ENCODE measurements at regions not wholly inside any gene's neighbourhood (a gene's known extent, or its start where the extent isn't known, plus 50 kb on each side); places are given as distances from the start of the nearest gene placed in this dataset.

- no peak for DNase-seq (ENCODE audit: low read depth)
These were observed 63.5 kb upstream of the KLF13 start for GRCh38 chr15:31262901-31263671.

- peak; percentile 58 for DNase-seq (ENCODE audit: low read depth)
These were observed 62.7 kb upstream of the KLF13 start for GRCh38 chr15:31263751-31264558.

GRCh38 chr15:31264559-31265089 lies 62.0 kb upstream of the KLF13 start:
- no peak for DNase-seq (ENCODE audit: low read depth)

DNA sequence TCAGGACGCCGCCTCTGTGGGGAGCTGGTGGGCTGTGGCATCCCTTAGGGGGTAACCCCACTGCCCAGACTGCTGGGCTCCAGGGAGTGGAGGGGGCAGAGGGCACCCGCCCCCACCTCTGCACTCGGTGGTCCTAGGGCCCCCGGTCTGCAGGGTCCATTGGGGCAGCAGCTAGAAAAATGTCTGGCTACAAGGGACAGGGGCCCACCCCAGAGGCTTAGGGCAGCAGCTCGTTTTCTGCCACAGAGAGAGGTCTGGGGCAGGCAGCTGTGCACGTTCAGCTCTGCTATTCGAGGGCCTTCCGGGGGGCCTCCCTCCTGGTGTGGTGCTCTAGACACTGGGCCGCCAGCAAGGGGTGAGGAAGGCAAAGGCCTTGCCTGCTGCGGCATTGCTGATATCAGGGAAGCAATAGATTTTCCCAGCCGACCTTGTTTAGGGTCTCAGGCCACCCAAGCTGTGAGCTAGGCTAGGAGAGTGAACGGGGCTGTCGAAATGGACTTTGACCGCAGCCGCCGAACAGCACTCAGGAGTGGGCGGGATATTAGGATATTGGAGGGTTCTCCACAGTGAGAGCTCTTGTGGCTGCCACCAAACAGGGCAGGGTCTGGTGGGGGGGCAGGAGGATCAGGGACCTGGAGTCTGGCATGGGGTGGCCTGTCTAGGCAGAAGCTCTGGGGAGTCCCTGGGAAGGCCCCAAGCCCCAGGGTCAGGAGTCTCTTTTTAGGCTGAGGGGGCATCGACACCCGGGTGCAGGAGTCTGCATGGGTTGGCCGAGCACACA lies 61.4 kb upstream of the KLF13 start:
- no peak for DNase-seq (ENCODE audit: low read depth)

- DNase-seq (ENCODE audit: low read depth): peak; percentile 61
These were observed 60.5 kb upstream of the KLF13 start for GRCh38 chr15:31265871-31266711.

GRCh38 chr15:31266712-31267111 lies 59.9 kb upstream of the KLF13 start:
- DNase-seq (ENCODE audit: low read depth): no peak

- DNase-seq (ENCODE audit: low read depth): no peak
These were observed 59.2 kb upstream of the KLF13 start for GRCh38 chr15:31267161-31268107.

DNA sequence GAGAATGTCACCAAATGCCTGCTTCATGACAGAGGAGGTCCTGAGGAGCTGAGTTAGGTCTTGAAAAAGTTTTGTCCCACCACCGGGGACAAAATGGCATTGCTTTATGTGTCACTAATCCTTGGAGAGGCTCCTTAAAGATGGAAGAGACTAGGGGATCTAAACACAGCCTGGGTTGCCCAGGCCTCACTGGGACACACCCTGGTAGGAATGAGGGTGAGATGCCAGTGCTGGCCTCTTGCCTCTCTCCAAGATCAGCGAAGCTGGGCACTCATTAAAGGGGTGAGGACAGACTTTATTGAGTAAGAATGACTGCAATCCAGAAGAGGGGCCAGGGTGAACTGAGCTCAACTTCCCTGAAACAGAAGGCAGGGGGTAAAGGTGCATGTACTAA lies 58.5 kb upstream of the KLF13 start:
- no peak for DNase-seq (ENCODE audit: low read depth)

DNA sequence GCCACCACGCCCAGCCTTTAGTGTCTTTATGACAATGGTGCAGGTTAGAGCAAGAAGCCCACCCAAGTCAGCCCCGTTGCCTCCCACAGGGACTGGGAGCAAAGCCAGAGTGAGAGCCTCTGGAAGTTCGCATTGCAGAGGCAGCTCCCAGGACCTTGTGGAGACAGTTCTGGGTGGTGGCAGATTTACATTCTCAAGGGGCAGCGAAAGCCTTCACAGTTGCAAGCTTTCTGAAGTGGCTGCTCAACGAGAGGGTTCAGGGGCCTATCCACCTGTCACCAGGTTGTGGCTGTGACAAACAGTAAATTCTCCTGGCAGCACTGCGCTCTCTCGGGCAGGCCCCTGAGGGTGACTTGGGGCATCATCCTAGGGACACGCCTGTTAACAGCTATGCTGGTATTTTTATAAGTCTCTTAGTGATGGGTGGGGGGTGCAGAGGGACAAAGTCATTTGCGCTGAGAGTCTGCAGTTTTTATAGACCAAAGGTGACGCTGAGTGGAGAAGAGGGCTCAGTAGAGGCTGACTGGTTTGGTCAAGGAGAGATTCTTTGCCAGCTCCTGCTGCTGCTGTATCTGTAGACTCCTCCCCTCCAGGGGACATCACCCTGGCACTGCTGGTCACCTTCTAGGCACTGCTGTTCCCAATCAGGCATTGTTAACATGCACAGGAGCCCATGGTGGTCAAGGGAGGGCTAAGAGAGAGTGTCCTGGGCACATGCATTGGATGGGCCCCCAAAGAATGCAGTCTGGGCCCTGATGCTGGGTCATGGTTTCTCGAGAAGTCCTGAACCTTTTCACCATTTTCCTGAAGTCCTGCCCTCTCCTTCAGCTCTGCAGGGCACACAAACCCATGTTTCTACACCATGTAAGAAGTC lies 57.5 kb upstream of the KLF13 start:
- DNase-seq (ENCODE audit: low read depth): no peak

DNA sequence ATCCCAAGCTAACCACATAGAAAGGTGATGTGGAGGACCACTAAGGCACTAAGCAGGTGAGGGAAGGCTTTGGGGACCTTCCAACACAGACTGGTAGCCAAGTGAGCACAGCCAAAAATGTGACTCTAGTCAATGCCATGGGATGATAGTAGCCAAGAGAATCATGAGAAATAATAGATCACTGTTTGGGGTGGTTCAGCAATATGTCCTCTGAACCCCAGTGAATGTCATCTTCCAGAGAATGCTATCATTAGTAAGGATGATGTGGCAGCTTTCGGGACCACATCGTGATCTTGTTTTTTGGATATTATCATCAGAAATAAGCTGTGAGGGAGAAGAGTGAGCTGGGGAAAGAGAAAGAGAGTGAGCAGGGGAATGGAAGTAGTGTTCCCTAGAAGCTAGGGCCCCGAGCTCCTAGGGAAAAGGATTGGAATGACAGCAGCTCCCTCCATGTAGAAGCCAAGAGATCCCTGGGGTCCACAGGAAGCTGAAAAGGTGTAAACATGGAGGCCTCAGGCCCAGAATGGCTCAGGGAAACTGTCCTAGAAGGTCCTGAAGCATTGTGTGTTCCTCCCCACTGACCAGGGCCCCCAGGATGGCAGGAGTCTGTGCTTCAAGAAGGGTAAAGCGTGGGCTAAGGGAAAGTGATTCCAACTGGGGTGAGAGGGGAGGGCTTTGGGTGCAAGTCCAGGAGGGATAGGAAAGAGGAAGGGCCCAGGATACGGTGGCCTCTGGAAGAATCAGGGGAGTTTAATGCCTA lies 56.6 kb upstream of the KLF13 start:
- no peak for DNase-seq (ENCODE audit: low read depth)

DNA sequence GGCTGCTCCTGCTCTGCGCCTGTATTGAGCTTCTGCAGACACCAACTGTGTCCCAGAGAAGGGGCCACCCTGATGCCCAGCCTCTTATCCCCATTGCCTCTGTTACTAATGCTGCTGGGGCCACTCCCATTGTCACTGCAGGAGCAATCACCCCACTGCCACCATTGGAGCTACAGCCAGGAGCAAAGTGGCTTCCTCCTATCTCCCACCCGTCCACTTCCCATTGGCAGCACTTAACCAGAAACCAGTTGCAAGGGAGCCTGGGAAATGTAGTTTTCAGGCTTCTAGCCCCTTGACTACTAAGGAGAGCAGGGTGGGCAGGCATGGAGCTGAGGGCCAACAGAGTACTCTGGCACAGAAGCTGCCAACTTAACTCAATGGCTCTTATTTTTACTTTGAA lies 55.9 kb upstream of the KLF13 start:
- DNase-seq (ENCODE audit: low read depth): no peak

- no peak for DNase-seq (ENCODE audit: low read depth)
These were observed 55.4 kb upstream of the KLF13 start for GRCh38 chr15:31271224-31271635.

DNA sequence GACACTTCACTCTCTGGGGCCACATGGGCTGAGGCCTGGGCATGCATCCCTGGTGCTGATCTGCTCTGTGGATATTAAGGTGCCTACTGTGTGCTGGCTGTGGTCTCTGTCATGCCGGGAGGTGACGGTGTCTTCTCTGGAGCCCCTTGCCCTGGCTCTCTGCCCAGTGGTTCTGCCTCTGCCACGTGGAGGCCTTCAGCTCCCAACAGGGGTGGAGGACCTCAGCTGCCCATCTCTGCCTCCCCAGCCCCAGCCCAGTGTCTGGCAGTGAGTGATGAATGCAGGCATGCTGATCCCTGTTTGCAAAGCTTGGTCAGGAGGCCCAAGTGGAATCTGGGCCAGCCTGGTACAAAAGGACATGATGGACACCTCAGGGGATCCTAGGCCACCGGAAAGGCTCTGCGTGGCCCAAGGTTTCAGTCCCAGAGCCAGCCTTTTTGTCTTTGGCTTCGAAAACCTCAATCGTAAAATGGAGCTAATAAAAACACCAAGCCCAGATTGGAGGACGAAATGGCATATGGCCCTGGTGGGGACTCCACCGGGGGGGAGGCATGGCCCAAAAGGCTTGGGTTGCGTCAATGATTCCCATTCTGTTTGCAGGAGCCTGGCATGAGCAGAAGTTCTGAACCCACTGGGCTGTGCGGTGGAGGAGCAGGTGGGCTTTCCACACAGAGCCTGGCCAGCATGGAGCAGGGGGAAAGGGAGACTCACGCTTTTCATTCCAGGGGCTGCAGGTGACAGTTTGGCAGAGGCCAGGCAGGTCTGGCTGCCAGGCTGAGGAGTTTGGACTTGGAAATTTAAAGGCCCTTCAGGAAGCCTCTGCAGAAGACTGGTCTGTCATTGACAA lies 54.7 kb upstream of the KLF13 start:
- DNase-seq (ENCODE audit: low read depth): no peak

DNA sequence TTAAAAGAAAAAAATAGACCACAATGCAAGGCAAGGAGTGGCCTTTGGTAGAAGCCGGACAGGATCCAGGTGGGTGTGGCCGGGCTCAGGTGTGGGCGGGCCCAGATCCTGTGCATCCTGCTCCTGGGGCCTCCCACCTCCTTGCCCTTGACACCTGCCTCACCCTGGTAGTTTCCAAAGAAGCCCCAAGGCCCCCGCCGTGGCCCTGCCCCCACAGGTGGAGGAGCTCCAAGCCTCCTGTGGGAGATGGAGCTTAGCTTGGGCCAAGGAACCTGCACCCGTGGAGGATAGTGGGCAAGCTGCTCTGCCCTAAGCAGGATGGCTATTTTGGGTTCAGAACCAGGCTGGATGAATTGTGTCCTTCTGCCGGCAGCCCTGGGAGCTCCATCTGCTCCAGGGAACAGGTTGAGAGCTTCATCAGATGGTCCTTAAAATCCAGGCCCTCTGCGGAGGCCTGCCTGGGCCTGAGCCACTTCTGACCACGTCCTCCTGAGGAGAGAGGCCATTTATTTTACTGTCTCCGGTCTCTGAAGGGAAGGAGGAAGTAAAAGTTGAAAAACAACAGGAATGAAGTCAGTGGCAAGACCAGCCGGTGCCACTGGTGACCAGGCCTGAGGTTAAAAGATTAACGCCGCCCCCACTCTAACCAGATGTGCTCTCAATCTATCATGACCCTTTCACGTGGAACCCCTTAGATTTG lies 53.9 kb upstream of the KLF13 start:
- DNase-seq (ENCODE audit: low read depth): no peak

DNA sequence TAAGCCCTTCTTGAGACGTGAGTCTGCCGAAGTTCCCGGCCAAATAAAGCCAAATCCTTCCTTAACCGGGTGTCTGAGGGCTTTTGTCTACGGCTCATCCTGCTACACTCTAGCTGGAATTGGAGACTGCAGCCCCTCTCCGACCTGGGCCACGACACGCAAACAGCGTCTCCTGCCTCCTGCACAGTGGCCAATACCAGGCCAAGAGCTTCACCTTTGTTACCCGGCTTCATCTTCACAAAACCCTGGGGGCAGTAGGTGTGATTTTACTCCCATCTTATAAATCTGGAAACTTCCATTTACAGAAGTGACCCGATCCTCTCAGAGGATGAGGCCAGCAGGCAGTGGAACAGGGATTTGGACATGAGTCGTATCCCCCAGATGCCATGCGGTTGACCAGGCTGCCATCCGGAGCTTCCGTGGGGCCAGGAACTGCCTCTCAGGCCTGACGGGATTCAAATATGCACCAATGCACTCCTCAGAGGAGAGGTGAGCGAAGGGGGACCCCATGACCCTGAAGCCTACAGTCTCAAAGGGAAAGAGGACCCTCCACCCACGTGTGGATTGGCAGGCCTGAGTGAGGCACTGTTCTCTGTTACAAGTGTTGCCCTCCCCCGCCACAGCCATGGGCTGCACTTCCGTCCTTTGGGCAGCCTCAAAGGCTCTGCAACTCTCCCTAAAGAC lies 53.2 kb upstream of the KLF13 start:
- no peak for DNase-seq (ENCODE audit: low read depth)
